Left lung (tissue), 4 donors: ENCODE measurements at regions not wholly inside any gene's neighbourhood (a gene's known extent, or its start where the extent isn't known, plus 50 kb on each side); places are given as distances from the start of the nearest gene placed in this dataset.

Source experiments
- ATAC-seq: fragments of 200-7000 bp; cut with Tn5 transposase; one replicate; pipeline ENCODE4 v1.9.1; 2020; ENCODE audit warnings: moderate library complexity
- DNase-seq, 4 donors: peaks; one replicate each; pipeline ENCODE4 v3.0.0-alpha.2; 2013 to 2020
- H3K27ac ChIP-seq, 2 donors: fragments of 200-600 bp; sonication (generic) in 1 of 2; one replicate each; pipeline versions ENCODE4 v1.5.0 to v1.8.0; 2020 to 2021
- H3K27me3 ChIP-seq, 2 donors: fragments of 200-600 bp; sonication (generic) in 1 of 2; one replicate each; pipeline versions ENCODE4 v1.5.0 to v1.8.0; 2020 to 2021
- H3K36me3 ChIP-seq, 2 donors: fragments of 200-600 bp; sonication (generic) in 1 of 2; one replicate each; pipeline versions ENCODE4 v1.5.0 to v1.8.0; 2020 to 2021
- H3K4me1 ChIP-seq, 2 donors: fragments of 200-600 bp; one replicate each; pipeline ENCODE4 v1.8.0; 2021
- H3K4me3 ChIP-seq, 2 donors: fragments of 200-600 bp; sonication (generic) in 1 of 2; one replicate each; pipeline versions ENCODE4 v1.5.0 to v1.8.0; 2020 to 2021; ENCODE audit warnings: mild to moderate bottlenecking in 1 of 2
- H3K9me3 ChIP-seq, 2 donors: fragments of 200-600 bp; sonication (generic) in 1 of 2; one replicate each; pipeline versions ENCODE4 v1.5.0 to v1.8.0; 2020 to 2021
- intact Hi-C, 2 donors: fragments of 100-400 bp; cut with DNase I; formaldehyde crosslinking; loops; one replicate each; pipeline versions ENCODE4 v1.11.2 to v1.14.2; 2022
- TF ChIP-seq, protein P1 (sequence below), 2 donors: fragments of 200-600 bp; sonication (generic) in 1 of 2; IDR thresholded peaks; one replicate each; pipeline versions ENCODE4 v1.5.0 to v1.8.0; 2021; ENCODE audit warnings: antibody characterized with exemption in 2 of 2
- donor health status: DM: no; HTN: yes; CAD: no.
- donor health status: DM: no; HTN: no; CAD: no.

- intact Hi-C loops = no loop called here
- TF ChIP-seq, protein P1, sequence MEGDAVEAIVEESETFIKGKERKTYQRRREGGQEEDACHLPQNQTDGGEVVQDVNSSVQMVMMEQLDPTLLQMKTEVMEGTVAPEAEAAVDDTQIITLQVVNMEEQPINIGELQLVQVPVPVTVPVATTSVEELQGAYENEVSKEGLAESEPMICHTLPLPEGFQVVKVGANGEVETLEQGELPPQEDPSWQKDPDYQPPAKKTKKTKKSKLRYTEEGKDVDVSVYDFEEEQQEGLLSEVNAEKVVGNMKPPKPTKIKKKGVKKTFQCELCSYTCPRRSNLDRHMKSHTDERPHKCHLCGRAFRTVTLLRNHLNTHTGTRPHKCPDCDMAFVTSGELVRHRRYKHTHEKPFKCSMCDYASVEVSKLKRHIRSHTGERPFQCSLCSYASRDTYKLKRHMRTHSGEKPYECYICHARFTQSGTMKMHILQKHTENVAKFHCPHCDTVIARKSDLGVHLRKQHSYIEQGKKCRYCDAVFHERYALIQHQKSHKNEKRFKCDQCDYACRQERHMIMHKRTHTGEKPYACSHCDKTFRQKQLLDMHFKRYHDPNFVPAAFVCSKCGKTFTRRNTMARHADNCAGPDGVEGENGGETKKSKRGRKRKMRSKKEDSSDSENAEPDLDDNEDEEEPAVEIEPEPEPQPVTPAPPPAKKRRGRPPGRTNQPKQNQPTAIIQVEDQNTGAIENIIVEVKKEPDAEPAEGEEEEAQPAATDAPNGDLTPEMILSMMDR (IDR thresholded peaks at IDR 0.05) = no peak
- no peaks in the 10 kb centered on the region for H3K27me3 ChIP-seq
- ATAC-seq (no peak), DNase-seq (no peak)
- no peak overlapping the region for H3K4me3 ChIP-seq
- H3K36me3 ChIP-seq = no peaks in the 10 kb centered on the region
- no peak overlapping the region for H3K27ac ChIP-seq
- no peaks in the 10 kb centered on the region for H3K9me3 ChIP-seq
- H3K4me1 ChIP-seq = peaks cover 8 to 29% of the 10 kb centered on the region in 2 donors
These were observed 203.3 kb upstream of the IL12A start for GRCh38 chr3:159785273-159785708.

DNA sequence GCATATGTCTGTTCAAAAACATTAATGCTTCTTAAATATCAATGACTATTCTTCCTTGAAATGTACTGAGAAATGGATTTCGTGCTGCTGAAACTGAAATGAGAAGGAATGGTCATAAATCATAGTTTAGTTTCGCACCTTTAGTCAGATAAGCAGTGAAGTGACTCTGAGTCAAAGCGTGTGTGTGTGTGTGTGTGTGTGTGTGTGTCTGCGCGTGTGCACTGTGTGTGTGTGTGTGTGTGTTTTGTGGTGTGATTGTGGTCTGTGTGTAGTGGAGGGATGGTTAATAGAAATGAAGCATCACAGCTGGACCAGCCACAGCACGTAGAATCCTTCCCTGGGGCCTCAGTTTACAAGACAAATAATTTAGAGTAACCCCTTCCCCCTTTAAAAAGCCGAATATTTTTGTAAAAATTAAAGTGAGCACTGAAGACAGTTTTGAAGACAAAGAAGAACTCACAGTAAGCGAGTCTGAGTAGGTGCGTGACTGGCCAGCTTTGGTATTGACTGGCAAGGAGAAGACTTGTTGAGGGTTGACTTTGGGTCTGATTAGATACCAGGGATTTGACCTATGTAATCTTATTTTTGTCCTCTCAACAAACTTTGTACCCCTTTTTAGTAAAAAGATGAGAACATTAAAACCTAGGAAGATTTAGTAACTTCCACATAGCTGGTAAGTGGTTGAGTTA, 202.0 kb upstream of the IL12A start:
- peak overlapping the region in 1 of 2 donors; percentile 53 for H3K27ac ChIP-seq
- intact Hi-C loops = no loop called here
- TF ChIP-seq, protein P1 (IDR thresholded peaks at IDR 0.05) = no peak

GRCh38 chr3:159787178-159787574, 201.5 kb upstream of the IL12A start:
- no peaks in the 10 kb centered on the region for H3K27me3 ChIP-seq
- peaks cover 8 to 29% of the 10 kb centered on the region in 2 donors for H3K4me1 ChIP-seq
- intact Hi-C loops = no loop called here
- no peak overlapping the region for H3K4me3 ChIP-seq
- ATAC-seq (peak; percentile 37), DNase-seq (no peak)
- no peaks in the 10 kb centered on the region for H3K36me3 ChIP-seq
- TF ChIP-seq, protein P1 (IDR thresholded peaks at IDR 0.05) = no peak
- peak overlapping the region; percentile 53 to 72 for H3K27ac ChIP-seq
- no peaks in the 10 kb centered on the region for H3K9me3 ChIP-seq

More for the DNA sequence above, 202.0 kb upstream of the IL12A start:
- H3K36me3 ChIP-seq = no peaks in the 10 kb centered on the region
- H3K9me3 ChIP-seq = no peaks in the 10 kb centered on the region
- ATAC-seq (no peak), DNase-seq (no peak)
- H3K4me1 ChIP-seq = peaks cover 8 to 29% of the 10 kb centered on the region in 2 donors
- H3K27me3 ChIP-seq = no peaks in the 10 kb centered on the region
- H3K4me3 ChIP-seq = no peak overlapping the region

GRCh38 chr3:159787794-159788205, 200.8 kb upstream of the IL12A start:
- DNase-seq (no peak), ATAC-seq (peak; percentile 17)
- TF ChIP-seq, protein P1 (IDR thresholded peaks at IDR 0.05) = no peak
- no peak overlapping the region for H3K4me3 ChIP-seq
- H3K36me3 ChIP-seq = no peaks in the 10 kb centered on the region
- H3K9me3 ChIP-seq = no peaks in the 10 kb centered on the region
- no peaks in the 10 kb centered on the region for H3K27me3 ChIP-seq
- intact Hi-C loops = no loop called here
- H3K4me1 ChIP-seq = peaks cover 8 to 29% of the 10 kb centered on the region in 2 donors
- H3K27ac ChIP-seq = peak overlapping the region; percentile 53 to 72

DNA sequence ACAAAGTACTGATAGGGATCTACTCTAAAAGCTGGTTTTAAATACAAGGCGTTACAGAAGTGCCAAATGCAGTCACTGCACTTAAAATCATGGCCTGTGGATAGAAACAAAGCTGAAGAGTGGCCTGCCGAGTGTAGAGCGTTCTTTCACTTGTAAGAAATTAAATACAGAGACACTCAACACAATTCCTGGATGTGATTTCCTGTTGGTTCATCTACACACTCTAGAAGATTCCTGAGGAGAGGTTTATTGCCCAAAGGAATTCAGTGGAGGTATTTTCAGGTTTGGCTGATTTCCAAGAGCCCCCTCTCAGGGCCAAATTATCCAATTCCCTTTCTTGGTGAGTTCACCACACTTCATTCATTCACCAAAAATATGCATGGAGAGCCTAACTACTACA, 200.3 kb upstream of the IL12A start:
- peak overlapping the region; percentile 53 to 72 for H3K27ac ChIP-seq
- intact Hi-C loops = no loop called here
- peaks cover 8 to 29% of the 10 kb centered on the region in 2 donors for H3K4me1 ChIP-seq
- H3K27me3 ChIP-seq = no peaks in the 10 kb centered on the region
- DNase-seq (no peak), ATAC-seq (peak; percentile 42)
- H3K9me3 ChIP-seq = no peaks in the 10 kb centered on the region
- TF ChIP-seq, protein P1 (IDR thresholded peaks at IDR 0.05) = no peak
- no peaks in the 10 kb centered on the region for H3K36me3 ChIP-seq
- no peak overlapping the region for H3K4me3 ChIP-seq
